Spinal cord (tissue), 9 donors: ENCODE measurements at regions not wholly inside any gene's neighbourhood (a gene's known extent, or its start where the extent isn't known, plus 50 kb on each side); places are given as distances from the start of the nearest gene placed in this dataset.
A peak's percentile ranks its signal among the peaks of the same experiment; 100 is the strongest.

ENCODE experiments used
- DNase-seq, 6 donors: peaks; one replicate each; pipeline versions ENCODE4 v3.0.0 to v3.0.0-alpha.2; 2013 to 2015; ENCODE audit warnings: low spot score in 6 of 6, low read depth in 4 of 6
- H3K27ac ChIP-seq: one replicate; pipeline ENCODE4 v1.5.1; 2013; ENCODE audit warnings: low read depth, low read length, control low read depth
- H3K27me3 ChIP-seq: one replicate; pipeline ENCODE4 v1.6.1; 2013; ENCODE audit warnings: low read length; ENCODE audit not compliant: control insufficient read depth, insufficient read depth
- H3K36me3 ChIP-seq: one replicate; pipeline ENCODE4 v1.6.1; 2013; ENCODE audit warnings: low read length; ENCODE audit not compliant: control insufficient read depth, insufficient read depth
- H3K4me1 ChIP-seq: one replicate; pipeline ENCODE4 v1.6.1; 2013; ENCODE audit warnings: low read length; ENCODE audit not compliant: control insufficient read depth, insufficient read depth
- H3K4me3 ChIP-seq: one replicate; pipeline ENCODE4 v1.5.1; 2013; ENCODE audit warnings: low read depth, low read length, control low read depth
- H3K9me3 ChIP-seq: one replicate; pipeline ENCODE4 v1.6.1; 2013; ENCODE audit warnings: low read length; ENCODE audit not compliant: control insufficient read depth, insufficient read depth
- WGBS: methylation state at CpG from one replicate; pipeline ENCODE4 v1.1.5; 2013; ENCODE audit warnings: missing lambda C conversion rate; ENCODE audit not compliant: insufficient coverage; 5-methylcytosine and 5-hydroxymethylcytosine counted together
- donor health status: healthy.

DNA sequence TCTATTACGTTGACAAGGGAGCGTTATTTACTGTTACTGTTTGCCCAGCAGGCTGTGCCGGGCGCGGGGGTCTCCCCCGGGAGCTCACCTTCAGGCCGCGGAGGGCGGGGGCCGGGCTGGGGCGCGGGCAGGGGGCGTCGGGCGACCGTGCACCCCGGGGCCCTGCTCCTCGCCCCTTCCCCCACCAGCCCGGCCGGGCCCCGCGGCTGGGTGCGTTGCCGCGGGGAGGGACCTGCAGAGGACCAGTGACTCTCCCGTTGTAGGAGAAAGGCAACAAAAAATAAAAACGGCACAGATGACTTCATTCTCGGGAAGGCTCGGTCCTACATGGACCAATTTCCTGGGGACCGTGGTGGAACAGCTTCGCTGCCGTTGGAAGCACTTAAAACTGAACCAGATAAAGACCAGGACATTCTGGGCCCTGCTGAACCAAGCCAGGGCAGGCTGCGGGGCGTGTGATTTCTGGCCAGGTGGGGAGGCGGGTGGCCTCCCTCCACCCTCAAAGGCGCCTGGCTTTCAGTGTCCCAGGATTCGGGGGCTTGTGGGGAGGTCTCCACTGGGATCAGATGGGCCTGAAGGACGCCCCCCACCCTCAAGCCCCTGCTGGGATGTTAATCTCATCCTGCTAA is 57.4 kb downstream of the IGLL1 start:
- DNase-seq, result peak in 2 of 6 donors; percentile 59 to 69
- peak overlapping the region; percentile 93 for H3K27ac ChIP-seq
- 9% methylated on average over 35 of the region's 38 CpGs for WGBS
- H3K27me3 ChIP-seq, result no peaks in the 10 kb centered on the region
- H3K36me3 ChIP-seq, result no peaks in the 10 kb centered on the region
- H3K9me3 ChIP-seq, result no peaks in the 10 kb centered on the region
- peaks cover 74% of the 10 kb centered on the region for H3K4me1 ChIP-seq
- no peak overlapping the region for H3K4me3 ChIP-seq

- Histone ChIP-seq H3K27me3 (no peaks in the 10 kb centered on the region), H3K36me3 (no peaks in the 10 kb centered on the region), H3K4me1 (peaks cover 64% of the 10 kb centered on the region), H3K4me3 (peak overlapping the region; percentile 26), H3K9me3 (no peaks in the 10 kb centered on the region), H3K27ac (peak overlapping the region; percentile 99)
- DNase-seq, result peak; percentile 69 to 98 (median 89)
- under 1% methylated on average over 65 of the region's 65 CpGs for WGBS
Measured at GRCh38 chr22:23521441-23522113, 58.5 kb downstream of the IGLL1 start.

DNA sequence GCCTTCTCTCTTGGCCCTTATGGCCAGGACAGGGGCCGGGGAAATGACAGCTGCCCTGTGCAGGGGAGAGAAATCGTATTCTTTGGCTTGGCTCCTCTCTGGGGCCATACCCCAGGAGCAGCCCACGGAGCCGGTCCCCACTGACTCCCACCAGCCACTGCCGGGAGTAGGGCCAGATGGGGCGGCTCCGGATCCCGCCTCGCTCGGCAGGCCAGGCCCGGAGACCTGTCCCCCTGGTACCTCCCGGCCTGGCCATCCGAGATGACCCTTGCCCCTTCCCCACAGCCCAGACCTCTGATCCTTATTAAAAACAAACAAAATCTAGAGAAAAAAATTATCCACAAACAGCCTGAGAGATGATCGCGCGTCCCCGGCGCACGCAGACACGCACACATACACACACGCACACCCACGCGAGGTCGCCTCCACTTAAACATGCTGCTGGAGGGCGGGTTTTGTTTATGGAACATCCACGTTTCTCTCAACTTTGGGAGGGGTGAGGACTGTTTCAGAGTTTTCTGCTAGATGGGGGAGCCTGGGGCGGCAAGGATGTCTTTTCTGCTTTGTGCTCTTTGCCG is 59.1 kb downstream of the IGLL1 start:
- peak in 3 of 6 donors; percentile 32 to 80 (median 79) for DNase-seq
- Histone ChIP-seq H3K27me3 (no peaks in the 10 kb centered on the region), H3K36me3 (no peaks in the 10 kb centered on the region), H3K4me3 (peak overlapping the region; percentile 26), H3K9me3 (no peaks in the 10 kb centered on the region), H3K27ac (peak overlapping the region; percentile 99), H3K4me1 (peaks cover 59% of the 10 kb centered on the region)
- 5% methylated on average over 14 of the region's 28 CpGs for WGBS

- 92% methylated on average over 10 of the region's 11 CpGs for WGBS
- DNase-seq, result no peak
- H3K4me1 ChIP-seq, result peaks cover 59% of the 10 kb centered on the region
Measured at GRCh38 chr22:23519442-23520157, 60.5 kb downstream of the IGLL1 start.

GRCh38 chr22:23518376-23519187 is 61.5 kb downstream of the IGLL1 start:
- 58% methylated on average over 24 of the region's 24 CpGs for WGBS
- DNase-seq, result no peak

More at GRCh38 chr22:23519442-23520157, 60.5 kb downstream of the IGLL1 start:
- Histone ChIP-seq H3K27ac (peak overlapping the region; percentile 99), H3K36me3 (no peaks in the 10 kb centered on the region), H3K27me3 (no peaks in the 10 kb centered on the region), H3K4me3 (no peak overlapping the region), H3K9me3 (no peaks in the 10 kb centered on the region)

DNA sequence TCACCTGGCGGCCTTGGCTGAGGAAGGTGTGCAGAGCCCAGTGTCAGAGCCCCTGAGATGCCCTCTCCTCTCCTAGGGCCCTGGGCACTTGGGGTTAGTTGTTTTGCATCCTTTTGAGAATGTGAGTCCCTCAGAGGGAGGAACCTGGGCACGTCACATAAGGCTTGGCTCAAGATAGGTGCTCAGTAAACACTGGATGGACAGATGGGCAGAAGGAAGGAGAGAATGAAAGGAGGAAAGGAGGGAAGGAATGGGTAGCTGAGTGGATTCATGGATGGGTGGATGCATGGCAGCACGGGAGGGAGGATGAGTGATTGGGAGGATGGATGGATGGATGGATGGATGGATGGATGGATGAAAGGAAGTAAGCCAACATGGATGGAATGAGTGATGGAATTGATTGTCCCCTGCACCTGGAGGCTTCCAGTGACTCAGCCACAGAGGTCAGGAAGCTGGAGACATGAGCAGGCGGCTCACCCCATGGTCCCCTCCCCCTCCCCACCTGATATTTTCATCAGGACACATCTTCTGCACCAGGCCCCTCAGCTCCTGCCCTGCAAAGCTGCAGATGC is 62.2 kb downstream of the IGLL1 start:
- no peak for DNase-seq
- no peaks in the 10 kb centered on the region for H3K9me3 ChIP-seq
- no peak overlapping the region for H3K4me3 ChIP-seq
- H3K36me3 ChIP-seq, result no peaks in the 10 kb centered on the region
- H3K4me1 ChIP-seq, result peaks cover 52% of the 10 kb centered on the region
- WGBS, result 97% methylated on average over 3 of the region's 4 CpGs
- no peaks in the 10 kb centered on the region for H3K27me3 ChIP-seq
- no peak overlapping the region for H3K27ac ChIP-seq

More at GRCh38 chr22:23518376-23519187, 61.5 kb downstream of the IGLL1 start:
- no peaks in the 10 kb centered on the region for H3K36me3 ChIP-seq
- peaks cover 54% of the 10 kb centered on the region for H3K4me1 ChIP-seq
- H3K9me3 ChIP-seq, result no peaks in the 10 kb centered on the region
- H3K4me3 ChIP-seq, result no peak overlapping the region
- peak overlapping the region; percentile 99 for H3K27ac ChIP-seq
- H3K27me3 ChIP-seq, result no peaks in the 10 kb centered on the region

- Histone ChIP-seq H3K27me3 (no peaks in the 10 kb centered on the region), H3K4me1 (peaks cover 42% of the 10 kb centered on the region), H3K9me3 (no peaks in the 10 kb centered on the region), H3K36me3 (no peaks in the 10 kb centered on the region), H3K4me3 (no peak overlapping the region), H3K27ac (no peak overlapping the region)
- no peak for DNase-seq
- 84% methylated on average over 6 of the region's 9 CpGs for WGBS
Measured at GRCh38 chr22:23516304-23516703, 63.8 kb downstream of the IGLL1 start.

DNA sequence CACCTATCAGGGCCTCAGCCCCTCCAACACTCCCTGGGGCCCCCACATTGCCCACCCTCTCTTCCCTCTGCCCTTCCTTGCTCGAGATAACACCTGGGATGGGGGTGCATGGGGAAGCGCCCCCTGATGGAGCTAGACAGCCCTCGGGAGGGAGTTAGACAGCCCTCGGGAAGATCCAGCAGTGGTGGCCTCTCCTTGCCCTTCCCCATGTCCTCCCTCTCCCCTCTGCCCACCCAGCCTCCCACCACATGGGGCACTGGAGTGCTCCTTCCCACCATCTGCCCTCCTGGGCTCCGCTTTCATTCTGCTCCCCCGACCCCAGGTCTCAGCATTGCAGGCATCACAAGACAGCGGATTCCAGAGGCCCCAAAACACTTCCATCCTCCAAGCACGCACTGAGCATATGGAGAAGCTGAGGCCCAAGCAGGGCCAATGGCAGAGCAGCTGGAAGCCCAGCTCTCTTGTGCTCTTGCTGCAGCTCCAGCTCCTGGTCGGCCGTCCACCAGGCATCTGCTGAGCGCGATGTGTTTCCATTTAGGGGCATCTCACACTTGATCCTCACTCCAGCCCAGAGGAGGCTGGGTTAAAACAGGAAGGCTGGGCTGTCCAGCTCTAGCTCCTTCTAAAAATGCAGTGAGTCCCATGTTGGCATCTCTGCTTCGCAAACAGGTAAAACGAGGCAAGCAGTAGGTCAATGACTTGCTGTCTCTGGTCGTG is 65.6 kb downstream of the IGLL1 start:
- H3K4me1 ChIP-seq, result peaks cover 24% of the 10 kb centered on the region
- no peaks in the 10 kb centered on the region for H3K27me3 ChIP-seq
- 82% methylated on average over 12 of the region's 15 CpGs for WGBS
- no peak overlapping the region for H3K4me3 ChIP-seq
- no peak for DNase-seq
- H3K9me3 ChIP-seq, result no peaks in the 10 kb centered on the region
- no peaks in the 10 kb centered on the region for H3K36me3 ChIP-seq
- no peak overlapping the region for H3K27ac ChIP-seq
